Breast epithelium (tissue), 4 donors: ENCODE measurements at regions not wholly inside any gene's neighbourhood (a gene's known extent, or its start where the extent isn't known, plus 50 kb on each side); places are given as distances from the start of the nearest gene placed in this dataset.

ENCODE experiments used
- DNase-seq, 2 donors: peaks; one replicate each; pipeline ENCODE4 v3.0.0-alpha.2; 2019; ENCODE audit warnings: low spot score in 2 of 2
- H3K27ac ChIP-seq, 2 donors: fragments of 200-600 bp; sonication (generic) in 1 of 2; one replicate each; pipeline ENCODE4 v1.5.1; 2016 to 2019; ENCODE audit warnings: mild to moderate bottlenecking in 1 of 2
- H3K27me3 ChIP-seq, 2 donors: fragments of 200-600 bp; sonication (generic) in 1 of 2; one replicate each; pipeline versions ENCODE4 v1.5.1 to v1.6.0; 2017 to 2019; ENCODE audit warnings: control low read depth in 1 of 2, mild to moderate bottlenecking in 1 of 2
- H3K36me3 ChIP-seq: fragments of 200-600 bp; one replicate; pipeline ENCODE4 v1.5.1; 2019
- H3K4me1 ChIP-seq, 2 donors: fragments of 200-600 bp; sonication (generic); one replicate each; pipeline ENCODE4 v1.5.1; 2016 to 2019; ENCODE audit warnings: control low read depth in 1 of 2
- H3K4me3 ChIP-seq, 3 donors: fragments of 200-600 bp; sonication (generic); 1 replicate in 2 of 3; 2 replicates in 1 of 3; pipeline ENCODE4 v1.5.1; 2016 to 2019; ENCODE audit warnings: mild to moderate bottlenecking in 3 of 3, moderate library complexity in 2 of 3
- H3K9me3 ChIP-seq, 2 donors: fragments of 200-600 bp; sonication (generic) in 1 of 2; one replicate each; pipeline ENCODE4 v1.5.1; 2016 to 2019; ENCODE audit warnings: control low read depth in 1 of 2
- POLR2A ChIP-seq: fragments of 450-650 bp; IDR thresholded peaks from one replicate; pipeline ENCODE4 v1.6.1; 2016; ENCODE audit warnings: antibody characterized with exemption, mild to moderate bottlenecking, moderate library complexity
- POLR2AphosphoS5 ChIP-seq, 3 donors: sonication (generic); formaldehyde crosslinking; IDR thresholded peaks; one replicate each; pipeline ENCODE4 v1.6.1; 2017; ENCODE audit warnings: antibody characterized with exemption in 3 of 3
- intact Hi-C: fragments of 100-400 bp; cut with DNase I; formaldehyde crosslinking; loops from one replicate; pipeline ENCODE4 v1.15.1; 2023; ENCODE audit warnings: low total_unique reads
- TF ChIP-seq, protein P1 (sequence below), 3 donors: fragments of 450-650 bp; IDR thresholded peaks; one replicate each; pipeline ENCODE4 v1.5.1; 2016 to 2017; ENCODE audit warnings: antibody characterized with exemption in 3 of 3, mild to moderate bottlenecking in 3 of 3, moderate library complexity in 3 of 3

- no peak overlapping the region for H3K4me3 ChIP-seq
- intact Hi-C loops, result no loop called here
- H3K4me1 ChIP-seq, result no peaks in the 10 kb centered on the region
- no peaks in the 10 kb centered on the region for H3K36me3 ChIP-seq
- TF ChIP-seq POLR2AphosphoS5 (IDR thresholded peaks at IDR 0.05) (no peak), POLR2A (no peak)
- TF ChIP-seq, protein P1, sequence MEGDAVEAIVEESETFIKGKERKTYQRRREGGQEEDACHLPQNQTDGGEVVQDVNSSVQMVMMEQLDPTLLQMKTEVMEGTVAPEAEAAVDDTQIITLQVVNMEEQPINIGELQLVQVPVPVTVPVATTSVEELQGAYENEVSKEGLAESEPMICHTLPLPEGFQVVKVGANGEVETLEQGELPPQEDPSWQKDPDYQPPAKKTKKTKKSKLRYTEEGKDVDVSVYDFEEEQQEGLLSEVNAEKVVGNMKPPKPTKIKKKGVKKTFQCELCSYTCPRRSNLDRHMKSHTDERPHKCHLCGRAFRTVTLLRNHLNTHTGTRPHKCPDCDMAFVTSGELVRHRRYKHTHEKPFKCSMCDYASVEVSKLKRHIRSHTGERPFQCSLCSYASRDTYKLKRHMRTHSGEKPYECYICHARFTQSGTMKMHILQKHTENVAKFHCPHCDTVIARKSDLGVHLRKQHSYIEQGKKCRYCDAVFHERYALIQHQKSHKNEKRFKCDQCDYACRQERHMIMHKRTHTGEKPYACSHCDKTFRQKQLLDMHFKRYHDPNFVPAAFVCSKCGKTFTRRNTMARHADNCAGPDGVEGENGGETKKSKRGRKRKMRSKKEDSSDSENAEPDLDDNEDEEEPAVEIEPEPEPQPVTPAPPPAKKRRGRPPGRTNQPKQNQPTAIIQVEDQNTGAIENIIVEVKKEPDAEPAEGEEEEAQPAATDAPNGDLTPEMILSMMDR (IDR thresholded peaks at IDR 0.05), result no peak
- no peak for DNase-seq
- no peak overlapping the region for H3K27ac ChIP-seq
- H3K9me3 ChIP-seq, result no peaks in the 10 kb centered on the region
- no peaks in the 10 kb centered on the region for H3K27me3 ChIP-seq
Observed at GRCh38 chr10:3950676-3951275, 165.8 kb upstream of the KLF6 start.

GRCh38 chr10:3949711-3950110 lies 164.7 kb upstream of the KLF6 start:
- Histone ChIP-seq H3K36me3 (no peaks in the 10 kb centered on the region), H3K4me3 (no peak overlapping the region), H3K27me3 (no peaks in the 10 kb centered on the region), H3K27ac (no peak overlapping the region), H3K9me3 (no peaks in the 10 kb centered on the region), H3K4me1 (no peaks in the 10 kb centered on the region)
- no peak for DNase-seq
- intact Hi-C loops, result no loop called here
- TF ChIP-seq POLR2AphosphoS5 (IDR thresholded peaks at IDR 0.05) (no peak), POLR2A (no peak)
- TF ChIP-seq, protein P1 (IDR thresholded peaks at IDR 0.05), result no peak

- no peak for DNase-seq
- H3K36me3 ChIP-seq, result no peaks in the 10 kb centered on the region
- TF ChIP-seq, protein P1 (IDR thresholded peaks at IDR 0.05), result no peak
- no peak for TF ChIP-seq POLR2A
- no peak for TF ChIP-seq POLR2AphosphoS5 (IDR thresholded peaks at IDR 0.05)
- no peaks in the 10 kb centered on the region for H3K27me3 ChIP-seq
- H3K4me1 ChIP-seq, result no peaks in the 10 kb centered on the region
- intact Hi-C loops, result no loop called here
- no peak overlapping the region for H3K4me3 ChIP-seq
- no peak overlapping the region for H3K27ac ChIP-seq
- H3K9me3 ChIP-seq, result no peaks in the 10 kb centered on the region
Observed at GRCh38 chr10:3948843-3949242, 163.8 kb upstream of the KLF6 start.

GRCh38 chr10:3946234-3947229 lies 161.5 kb upstream of the KLF6 start:
- Histone ChIP-seq H3K27ac (peak overlapping the region; percentile 20 to 40), H3K9me3 (no peaks in the 10 kb centered on the region), H3K4me3 (no peak overlapping the region), H3K27me3 (no peaks in the 10 kb centered on the region), H3K36me3 (no peaks in the 10 kb centered on the region), H3K4me1 (no peaks in the 10 kb centered on the region)
- intact Hi-C loops, result no loop called here
- no peak for DNase-seq
- TF ChIP-seq POLR2AphosphoS5 (IDR thresholded peaks at IDR 0.05) (no peak), POLR2A (no peak)
- TF ChIP-seq, protein P1 (IDR thresholded peaks at IDR 0.05), result no peak

DNA sequence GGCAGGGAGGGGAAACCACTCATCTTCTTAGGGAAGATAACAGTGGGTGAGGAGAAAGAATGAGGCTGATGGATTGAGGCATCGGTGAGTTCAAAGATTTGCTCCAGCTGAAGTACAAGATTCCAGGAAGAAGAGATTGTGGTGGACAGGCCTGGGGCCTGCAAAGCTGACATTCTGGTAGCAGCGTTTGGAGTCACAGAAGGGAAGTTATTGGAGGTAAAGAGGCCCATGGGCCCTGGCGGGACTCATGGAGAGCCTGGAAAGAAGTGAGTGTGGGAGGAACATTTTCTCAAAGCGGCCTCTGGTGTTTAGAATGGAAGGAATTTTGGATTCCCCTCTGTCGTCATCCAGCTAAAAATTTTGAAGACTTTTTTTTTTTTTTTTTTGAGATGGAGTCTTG lies 160.0 kb upstream of the KLF6 start:
- intact Hi-C loops, result no loop called here
- H3K27ac ChIP-seq, result no peak overlapping the region
- H3K36me3 ChIP-seq, result no peaks in the 10 kb centered on the region
- no peaks in the 10 kb centered on the region for H3K27me3 ChIP-seq
- H3K4me3 ChIP-seq, result no peak overlapping the region
- DNase-seq, result no peak
- no peaks in the 10 kb centered on the region for H3K4me1 ChIP-seq
- TF ChIP-seq, protein P1 (IDR thresholded peaks at IDR 0.05), result no peak
- TF ChIP-seq POLR2AphosphoS5 (IDR thresholded peaks at IDR 0.05) (no peak), POLR2A (no peak)
- H3K9me3 ChIP-seq, result no peaks in the 10 kb centered on the region
